ENCODE measurements at regions not wholly inside any gene's neighbourhood (a gene's known extent, or its start where the extent isn't known, plus 50 kb on each side); places are given as distances from the start of the nearest gene placed in this dataset.

GRCh38 chr15:38192496-38192895, 60.1 kb upstream of the SPRED1 start:
- intact Hi-C loops (cut with DNase I), result no loop called here
- H3K27me3 ChIP-seq, result no peaks in the 10 kb centered on the region
- DNase-seq (ENCODE audit: low spot score in 2 of 2), result no peak
- TF ChIP-seq CTCF (IDR thresholded peaks at IDR 0.05), result no peak
- H3K9me3 ChIP-seq, result no peaks in the 10 kb centered on the region
- no peaks in the 10 kb centered on the region for H3K36me3 ChIP-seq
- no peaks in the 10 kb centered on the region for H3K4me1 ChIP-seq
- H3K4me3 ChIP-seq, result no peak overlapping the region
- no peak overlapping the region for H3K27ac ChIP-seq

- H3K4me1 ChIP-seq, result no peaks in the 10 kb centered on the region
- DNase-seq (ENCODE audit: low spot score in 2 of 2), result no peak
- H3K27ac ChIP-seq, result no peak overlapping the region
- H3K4me3 ChIP-seq, result no peak overlapping the region
- no peaks in the 10 kb centered on the region for H3K27me3 ChIP-seq
- no peaks in the 10 kb centered on the region for H3K9me3 ChIP-seq
- no peak for TF ChIP-seq CTCF (IDR thresholded peaks at IDR 0.05)
- intact Hi-C loops (cut with DNase I), result no loop called here
- no peaks in the 10 kb centered on the region for H3K36me3 ChIP-seq
Measured at GRCh38 chr15:38193496-38193895, 59.1 kb upstream of the SPRED1 start.

DNA sequence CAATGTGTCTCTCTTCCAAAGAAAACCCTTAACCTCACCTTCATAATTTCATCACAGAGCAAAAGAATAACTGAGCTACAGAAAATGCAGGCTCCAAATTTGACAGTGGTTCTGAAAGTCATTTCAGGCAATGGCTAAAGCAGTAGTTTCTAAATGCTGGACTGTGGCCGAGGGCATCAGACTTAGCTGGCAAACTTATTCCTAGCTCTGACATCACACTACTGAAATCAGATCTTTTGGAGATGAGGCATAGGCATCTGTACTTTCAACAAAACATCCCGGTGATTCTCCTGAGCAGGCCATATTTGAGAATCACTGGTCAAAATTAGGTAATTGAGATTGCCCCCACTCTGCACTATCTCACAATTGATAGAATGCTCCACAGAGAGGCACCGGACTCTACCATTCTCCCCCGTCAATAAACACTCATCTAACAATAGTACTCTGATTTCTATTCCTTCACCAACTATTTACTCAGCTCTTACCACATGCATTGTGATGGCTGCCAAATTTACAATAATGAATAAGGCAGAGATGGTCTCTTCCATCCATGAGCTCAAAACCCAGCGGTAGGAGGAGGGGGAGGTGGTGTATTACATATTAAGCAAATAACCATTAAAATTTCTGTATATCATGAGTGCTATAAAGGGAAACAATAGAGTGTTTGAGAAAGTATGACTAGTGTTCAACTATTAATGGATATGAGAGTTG, 57.3 kb upstream of the SPRED1 start:
- Histone ChIP-seq H3K27ac (no peak overlapping the region), H3K27me3 (no peaks in the 10 kb centered on the region), H3K4me1 (no peaks in the 10 kb centered on the region), H3K9me3 (no peaks in the 10 kb centered on the region), H3K36me3 (no peaks in the 10 kb centered on the region), H3K4me3 (no peak overlapping the region)
- no peak for TF ChIP-seq CTCF (IDR thresholded peaks at IDR 0.05)
- intact Hi-C loops (cut with DNase I), result no loop called here
- no peak for DNase-seq (ENCODE audit: low spot score in 2 of 2)

- Histone ChIP-seq H3K27me3 (no peaks in the 10 kb centered on the region), H3K9me3 (no peaks in the 10 kb centered on the region), H3K27ac (no peak overlapping the region), H3K36me3 (no peaks in the 10 kb centered on the region), H3K4me1 (no peaks in the 10 kb centered on the region), H3K4me3 (no peak overlapping the region)
- no peak for DNase-seq (ENCODE audit: low spot score in 2 of 2)
- intact Hi-C loops (cut with DNase I), result no loop called here
- no peak for TF ChIP-seq CTCF (IDR thresholded peaks at IDR 0.05)
Measured at GRCh38 chr15:38196076-38196475, 56.6 kb upstream of the SPRED1 start.

DNA sequence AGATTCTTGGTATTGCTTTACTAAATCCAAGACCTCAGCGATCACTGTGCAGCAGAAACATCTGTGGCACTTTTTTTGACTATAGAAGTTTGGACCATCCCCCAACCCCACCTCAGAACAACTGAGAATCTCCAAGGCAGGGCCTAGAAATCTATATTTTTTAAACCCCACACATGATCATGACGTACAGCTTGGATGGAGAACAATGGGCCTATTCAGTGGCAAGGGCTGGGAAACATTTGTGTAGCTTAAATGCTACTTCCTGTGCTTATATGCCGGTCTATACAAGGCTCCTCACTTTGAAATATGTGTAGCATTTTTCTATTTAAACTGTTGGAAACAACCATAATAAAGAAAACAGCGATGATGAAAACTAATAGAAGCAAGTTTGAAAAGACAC, 55.1 kb upstream of the SPRED1 start:
- no peaks in the 10 kb centered on the region for H3K27me3 ChIP-seq
- H3K36me3 ChIP-seq, result no peaks in the 10 kb centered on the region
- H3K9me3 ChIP-seq, result no peaks in the 10 kb centered on the region
- H3K4me1 ChIP-seq, result no peaks in the 10 kb centered on the region
- TF ChIP-seq CTCF (IDR thresholded peaks at IDR 0.05), result no peak
- no peak overlapping the region for H3K4me3 ChIP-seq
- no peak for DNase-seq (ENCODE audit: low spot score in 2 of 2)
- no peak overlapping the region for H3K27ac ChIP-seq
- intact Hi-C loops (cut with DNase I), result no loop called here

- no peak for DNase-seq (ENCODE audit: low spot score in 2 of 2)
- no peaks in the 10 kb centered on the region for H3K4me1 ChIP-seq
- no peaks in the 10 kb centered on the region for H3K9me3 ChIP-seq
- H3K4me3 ChIP-seq, result no peak overlapping the region
- no peak overlapping the region for H3K27ac ChIP-seq
- no peaks in the 10 kb centered on the region for H3K36me3 ChIP-seq
- TF ChIP-seq CTCF (IDR thresholded peaks at IDR 0.05), result no peak
- H3K27me3 ChIP-seq, result no peaks in the 10 kb centered on the region
- intact Hi-C loops (cut with DNase I), result no loop called here
Measured at GRCh38 chr15:38201714-38202113, 50.9 kb upstream of the SPRED1 start.
